Right lobe of liver (tissue), 4 donors: ENCODE measurements at regions not wholly inside any gene's neighbourhood (a gene's known extent, or its start where the extent isn't known, plus 50 kb on each side); places are given as distances from the start of the nearest gene placed in this dataset.

ENCODE experiments used
- CTCF ChIP-seq, 4 donors: fragments of 200-600 bp in 3 of 4; fragments of 450-650 bp in 1 of 4; IDR thresholded peaks; one replicate each; pipeline versions ENCODE4 v1.5.1 to v1.8.0; 2016 to 2022; ENCODE audit warnings: antibody characterized with exemption in 4 of 4, mild to moderate bottlenecking in 2 of 4
- POLR2A ChIP-seq: fragments of 450-650 bp; IDR thresholded peaks from one replicate; pipeline ENCODE4 v1.6.1; 2017; ENCODE audit warnings: antibody characterized with exemption, mild to moderate bottlenecking
- donor health status: DM: no; HTN: no; CAD: no.
- donor health status: DM: no; HTN: no; CAD: no.
- donor health status: DM: no; HTN: yes; CAD: no.

GRCh38 chr12:97288531-97288930 is 174.1 kb upstream of the RMST start:
- TF ChIP-seq CTCF (IDR thresholded peaks at IDR 0.05) (no peak), POLR2A (no peak)
